ENCODE measurements at regions not wholly inside any gene's neighbourhood (a gene's known extent, or its start where the extent isn't known, plus 50 kb on each side); places are given as distances from the start of the nearest gene placed in this dataset.

- DNase-seq (peak; percentile 14), ATAC-seq (0 out of 2 replicates have a peak, but pooled peaks have one; percentile 15)
- H3K9ac ChIP-seq (ENCODE audit: low read length): no peak overlapping the region
- no peak overlapping the region for H3K4me3 ChIP-seq (ENCODE audit: low read length)
- no TSS peak for BruUV-seq (replicated peaks)
- H2AFZ ChIP-seq (ENCODE audit: low read length): no peak overlapping the region
- no peak overlapping the region for H3K27ac ChIP-seq (ENCODE audit: low read length)
- H3K9me3 ChIP-seq (ENCODE audit: low read length): no peaks in the 10 kb centered on the region
- no peaks in the 10 kb centered on the region for H3K27me3 ChIP-seq (ENCODE audit: low read length)
- ChIA-PET POLR2A (ENCODE audit: unreplicated experiment) (no interaction called here), CTCF (no interaction called here)
- TF ChIP-seq EZH2phosphoT487 (IDR thresholded peaks at IDR 0.05; ENCODE audit: borderline replicate concordance, low read length): no peak
- no peak for TF ChIP-seq EZH2 (IDR thresholded peaks at IDR 0.05; ENCODE audit: low read length, unreplicated experiment)
- no peak for TF ChIP-seq CTCF (conservative IDR thresholded peaks at IDR 0.05; ENCODE audit: low read depth, low read length)
- no peaks in the 10 kb centered on the region for H3K36me3 ChIP-seq (ENCODE audit: low read depth, low read length)
- H3K9me2 ChIP-seq (replicated peaks; ENCODE audit: low read length): no peaks in the 10 kb centered on the region
- intact Hi-C loops (cut with micrococcal nuclease): no loop called here
- H3K4me1 ChIP-seq (ENCODE audit: insufficient read depth, low read length): peaks cover 4% of the 10 kb centered on the region; the same call in 1 of the 2 replicates
- H3K4me2 ChIP-seq (ENCODE audit: low read length): no peak overlapping the region
- no peaks in the 10 kb centered on the region for H4K20me1 ChIP-seq (ENCODE audit: low read length)
- no peaks in the 10 kb centered on the region for H3K79me2 ChIP-seq (ENCODE audit: low read length)
- H3F3A ChIP-seq (ENCODE audit: low read length, unreplicated experiment): no peaks in the 10 kb centered on the region
Observed at GRCh38 chr10:6751363-6751762, 171.3 kb upstream of the PRKCQ start.

- intact Hi-C loops (cut with micrococcal nuclease): no loop called here
- no peak overlapping the region for H3K27ac ChIP-seq (ENCODE audit: low read length)
- no peaks in the 10 kb centered on the region for H3K9me2 ChIP-seq (replicated peaks; ENCODE audit: low read length)
- H3K79me2 ChIP-seq (ENCODE audit: low read length): no peaks in the 10 kb centered on the region
- H3F3A ChIP-seq (ENCODE audit: low read length, unreplicated experiment): no peaks in the 10 kb centered on the region
- CTCF ChIA-PET: no interaction called here
- no peak overlapping the region for H2AFZ ChIP-seq (ENCODE audit: low read length)
- ATAC-seq (peak; percentile 31; the same call in 1 of the 2 replicates), DNase-seq (peak; percentile 29)
- no peaks in the 10 kb centered on the region for H4K20me1 ChIP-seq (ENCODE audit: low read length)
- POLR2A ChIA-PET (ENCODE audit: unreplicated experiment): no interaction called here
- H3K4me1 ChIP-seq (ENCODE audit: insufficient read depth, low read length): peaks cover 4% of the 10 kb centered on the region; the same call in 1 of the 2 replicates
- TF ChIP-seq EZH2phosphoT487 (IDR thresholded peaks at IDR 0.05; ENCODE audit: borderline replicate concordance, low read length): no peak
- no peak for TF ChIP-seq CTCF (conservative IDR thresholded peaks at IDR 0.05; ENCODE audit: low read depth, low read length)
- no peak for TF ChIP-seq EZH2 (IDR thresholded peaks at IDR 0.05; ENCODE audit: low read length, unreplicated experiment)
- H3K36me3 ChIP-seq (ENCODE audit: low read depth, low read length): no peaks in the 10 kb centered on the region
- no peaks in the 10 kb centered on the region for H3K27me3 ChIP-seq (ENCODE audit: low read length)
- no peak overlapping the region for H3K9ac ChIP-seq (ENCODE audit: low read length)
- H3K4me2 ChIP-seq (ENCODE audit: low read length): no peak overlapping the region
- H3K9me3 ChIP-seq (ENCODE audit: low read length): no peaks in the 10 kb centered on the region
- H3K4me3 ChIP-seq (ENCODE audit: low read length): no peak overlapping the region
- no TSS peak for BruUV-seq (replicated peaks)
Observed at GRCh38 chr10:6748981-6749635, 169.0 kb upstream of the PRKCQ start.

GRCh38 chr10:6748029-6748428 lies 168.0 kb upstream of the PRKCQ start:
- DNase-seq (no peak), ATAC-seq (no peak)
- no peak overlapping the region for H3K27ac ChIP-seq (ENCODE audit: low read length)
- H3K79me2 ChIP-seq (ENCODE audit: low read length): no peaks in the 10 kb centered on the region
- ChIA-PET POLR2A (ENCODE audit: unreplicated experiment) (no interaction called here), CTCF (no interaction called here)
- H3K27me3 ChIP-seq (ENCODE audit: low read length): no peaks in the 10 kb centered on the region
- H3K4me2 ChIP-seq (ENCODE audit: low read length): no peak overlapping the region
- H3K4me1 ChIP-seq (ENCODE audit: insufficient read depth, low read length): peaks cover 4% of the 10 kb centered on the region; the same call in 1 of the 2 replicates
- no peak overlapping the region for H2AFZ ChIP-seq (ENCODE audit: low read length)
- H3K9me2 ChIP-seq (replicated peaks; ENCODE audit: low read length): no peaks in the 10 kb centered on the region
- H3F3A ChIP-seq (ENCODE audit: low read length, unreplicated experiment): no peaks in the 10 kb centered on the region
- intact Hi-C loops (cut with micrococcal nuclease): no loop called here
- H3K36me3 ChIP-seq (ENCODE audit: low read depth, low read length): no peaks in the 10 kb centered on the region
- no peaks in the 10 kb centered on the region for H4K20me1 ChIP-seq (ENCODE audit: low read length)
- BruUV-seq (replicated peaks): no TSS peak
- H3K9me3 ChIP-seq (ENCODE audit: low read length): no peaks in the 10 kb centered on the region
- no peak overlapping the region for H3K9ac ChIP-seq (ENCODE audit: low read length)
- TF ChIP-seq CTCF (conservative IDR thresholded peaks at IDR 0.05; ENCODE audit: low read depth, low read length) (no peak), EZH2phosphoT487 (IDR thresholded peaks at IDR 0.05; ENCODE audit: borderline replicate concordance, low read length) (no peak), EZH2 (IDR thresholded peaks at IDR 0.05; ENCODE audit: low read length, unreplicated experiment) (no peak)
- no peak overlapping the region for H3K4me3 ChIP-seq (ENCODE audit: low read length)
